ENCODE measurements at regions not wholly inside any gene's neighbourhood (a gene's known extent, or its start where the extent isn't known, plus 50 kb on each side); places are given as distances from the start of the nearest gene placed in this dataset.

DNA sequence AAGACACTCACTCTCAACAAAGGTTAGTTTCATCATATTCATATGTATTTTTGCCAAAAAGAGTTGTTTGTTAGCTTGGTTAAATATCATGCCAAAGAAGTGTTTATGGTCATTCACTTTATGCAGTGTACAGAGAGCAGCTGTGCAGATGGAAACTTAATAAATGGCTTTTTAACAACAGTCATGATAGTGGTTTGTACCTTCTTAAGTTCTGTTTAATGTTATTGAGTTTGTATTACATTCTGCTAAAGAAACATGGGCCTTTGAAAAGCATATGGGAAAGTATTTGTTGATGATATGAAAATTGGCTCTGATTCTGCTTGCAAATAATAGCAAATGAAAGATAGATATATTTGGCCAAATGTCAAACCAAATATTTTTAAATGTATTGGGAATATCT lies 607.3 kb downstream of the NCAM2 start:
- Histone ChIP-seq H3K9ac (ENCODE audit: low read length) (no peak overlapping the region), H3K27me3 (replicated peaks; ENCODE audit: control insufficient read depth, insufficient read depth, low read length) (no peaks in the 10 kb centered on the region), H3K36me3 (ENCODE audit: control insufficient read depth, insufficient read depth, low read length, severe bottlenecking) (no peaks in the 10 kb centered on the region), H3K4me1 (ENCODE audit: control insufficient read depth, insufficient read depth, low read length) (peaks cover 17% of the 10 kb centered on the region), H3K4me3 (ENCODE audit: low read length) (peak overlapping the region; percentile 31), H3K9me3 (ENCODE audit: control insufficient read depth, low read length) (no peaks in the 10 kb centered on the region)
- DNase-seq (ENCODE audit: low read depth): no peak

GRCh38 chr21:21606041-21606440 lies 607.8 kb downstream of the NCAM2 start:
- no peaks in the 10 kb centered on the region for H3K9me3 ChIP-seq (ENCODE audit: control insufficient read depth, low read length)
- peaks cover 22% of the 10 kb centered on the region for H3K4me1 ChIP-seq (ENCODE audit: control insufficient read depth, insufficient read depth, low read length)
- H3K27me3 ChIP-seq (replicated peaks; ENCODE audit: control insufficient read depth, insufficient read depth, low read length): no peaks in the 10 kb centered on the region
- no peak overlapping the region for H3K4me3 ChIP-seq (ENCODE audit: low read length)
- H3K9ac ChIP-seq (ENCODE audit: low read length): no peak overlapping the region
- no peak for DNase-seq (ENCODE audit: low read depth)
- no peaks in the 10 kb centered on the region for H3K36me3 ChIP-seq (ENCODE audit: control insufficient read depth, insufficient read depth, low read length, severe bottlenecking)

GRCh38 chr21:21612466-21612865 lies 614.3 kb downstream of the NCAM2 start:
- H3K9ac ChIP-seq (ENCODE audit: low read length): peak overlapping the region; percentile 86
- DNase-seq (ENCODE audit: low read depth): peak; percentile 96
- no peaks in the 10 kb centered on the region for H3K27me3 ChIP-seq (replicated peaks; ENCODE audit: control insufficient read depth, insufficient read depth, low read length)
- peaks cover 39% of the 10 kb centered on the region for H3K4me1 ChIP-seq (ENCODE audit: control insufficient read depth, insufficient read depth, low read length)
- no peaks in the 10 kb centered on the region for H3K36me3 ChIP-seq (ENCODE audit: control insufficient read depth, insufficient read depth, low read length, severe bottlenecking)
- no peaks in the 10 kb centered on the region for H3K9me3 ChIP-seq (ENCODE audit: control insufficient read depth, low read length)
- H3K4me3 ChIP-seq (ENCODE audit: low read length): peak overlapping the region; percentile 66

DNA sequence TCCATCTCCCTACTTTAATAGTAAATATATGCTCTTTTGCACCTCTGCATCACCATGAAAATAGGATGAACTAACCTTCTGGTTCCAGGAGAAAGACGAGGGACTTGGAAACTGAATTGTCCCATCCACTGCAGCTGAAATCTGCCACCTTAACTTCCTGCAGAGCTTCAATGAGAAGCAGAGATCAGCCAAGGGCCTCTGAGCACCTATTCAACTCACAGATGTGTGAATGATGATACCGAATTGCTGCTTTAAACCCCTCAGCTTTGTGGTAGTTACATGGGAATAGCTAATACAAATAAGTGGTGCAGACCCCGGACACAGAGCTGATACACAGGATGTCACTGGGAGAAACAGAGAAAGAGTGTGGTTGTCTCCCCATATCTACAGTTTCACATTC lies 616.8 kb downstream of the NCAM2 start:
- no peak for DNase-seq (ENCODE audit: low read depth)
- Histone ChIP-seq H3K4me3 (ENCODE audit: low read length) (no peak overlapping the region), H3K9ac (ENCODE audit: low read length) (no peak overlapping the region), H3K9me3 (ENCODE audit: control insufficient read depth, low read length) (no peaks in the 10 kb centered on the region), H3K27me3 (replicated peaks; ENCODE audit: control insufficient read depth, insufficient read depth, low read length) (no peaks in the 10 kb centered on the region), H3K36me3 (ENCODE audit: control insufficient read depth, insufficient read depth, low read length, severe bottlenecking) (no peaks in the 10 kb centered on the region), H3K4me1 (ENCODE audit: control insufficient read depth, insufficient read depth, low read length) (peaks cover 39% of the 10 kb centered on the region)

DNA sequence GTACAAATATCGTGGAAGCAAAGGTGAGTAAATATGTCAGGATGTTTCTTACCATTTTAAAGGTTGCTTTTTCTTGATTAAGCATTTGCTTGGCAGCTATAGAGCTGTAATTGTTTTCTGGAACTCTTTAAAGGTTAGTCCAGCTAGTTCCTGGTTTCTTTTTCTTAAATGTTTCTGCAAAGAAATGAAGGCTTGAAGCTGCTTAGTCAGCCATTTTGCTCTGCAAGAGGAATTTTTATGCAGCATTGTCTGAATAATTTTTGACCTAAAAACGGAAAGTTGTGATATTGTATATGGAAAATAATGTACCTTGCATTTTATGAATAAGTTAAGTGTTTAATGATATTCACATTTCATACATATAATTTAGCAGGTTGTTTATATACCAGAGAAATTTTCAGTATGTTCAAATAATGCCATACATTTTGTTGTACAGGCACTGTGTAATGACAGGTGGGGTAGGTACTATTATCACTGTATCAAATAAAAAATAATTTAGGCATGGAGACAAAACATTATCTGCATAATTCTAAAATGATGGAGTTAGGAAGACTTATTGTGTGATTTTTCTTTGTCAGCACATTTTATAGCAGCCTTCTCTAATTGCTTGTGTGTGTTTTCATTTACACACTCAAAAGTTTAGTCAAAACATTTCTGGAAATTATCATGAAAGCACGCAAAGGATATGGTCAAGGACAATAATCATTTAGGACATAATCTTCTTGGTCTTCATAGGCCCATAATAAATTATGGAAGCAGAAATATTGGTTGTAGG lies 624.4 kb downstream of the NCAM2 start:
- no peaks in the 10 kb centered on the region for H3K36me3 ChIP-seq (ENCODE audit: control insufficient read depth, insufficient read depth, low read length, severe bottlenecking)
- H3K9me3 ChIP-seq (ENCODE audit: control insufficient read depth, low read length): no peaks in the 10 kb centered on the region
- no peak overlapping the region for H3K4me3 ChIP-seq (ENCODE audit: low read length)
- H3K9ac ChIP-seq (ENCODE audit: low read length): no peak overlapping the region
- no peak for DNase-seq (ENCODE audit: low read depth)
- peaks cover 2% of the 10 kb centered on the region for H3K4me1 ChIP-seq (ENCODE audit: control insufficient read depth, insufficient read depth, low read length)
- no peaks in the 10 kb centered on the region for H3K27me3 ChIP-seq (replicated peaks; ENCODE audit: control insufficient read depth, insufficient read depth, low read length)

- Histone ChIP-seq H3K36me3 (ENCODE audit: control insufficient read depth, insufficient read depth, low read length, severe bottlenecking) (no peaks in the 10 kb centered on the region), H3K9me3 (ENCODE audit: control insufficient read depth, low read length) (no peaks in the 10 kb centered on the region), H3K4me1 (ENCODE audit: control insufficient read depth, insufficient read depth, low read length) (peaks cover 2% of the 10 kb centered on the region), H3K4me3 (ENCODE audit: low read length) (no peak overlapping the region), H3K27me3 (replicated peaks; ENCODE audit: control insufficient read depth, insufficient read depth, low read length) (no peaks in the 10 kb centered on the region), H3K9ac (ENCODE audit: low read length) (no peak overlapping the region)
- peak; percentile 79 for DNase-seq (ENCODE audit: low read depth)
Observed at GRCh38 chr21:21624674-21625073, 626.5 kb downstream of the NCAM2 start.

- Histone ChIP-seq H3K4me3 (ENCODE audit: low read length) (no peak overlapping the region), H3K9me3 (ENCODE audit: control insufficient read depth, low read length) (no peaks in the 10 kb centered on the region), H3K27me3 (replicated peaks; ENCODE audit: control insufficient read depth, insufficient read depth, low read length) (no peaks in the 10 kb centered on the region), H3K36me3 (ENCODE audit: control insufficient read depth, insufficient read depth, low read length, severe bottlenecking) (no peaks in the 10 kb centered on the region), H3K9ac (ENCODE audit: low read length) (no peak overlapping the region), H3K4me1 (ENCODE audit: control insufficient read depth, insufficient read depth, low read length) (peaks cover 4% of the 10 kb centered on the region)
- DNase-seq (ENCODE audit: low read depth): peak; percentile 22
Observed at GRCh38 chr21:21631961-21632360, 633.8 kb downstream of the NCAM2 start.

DNA sequence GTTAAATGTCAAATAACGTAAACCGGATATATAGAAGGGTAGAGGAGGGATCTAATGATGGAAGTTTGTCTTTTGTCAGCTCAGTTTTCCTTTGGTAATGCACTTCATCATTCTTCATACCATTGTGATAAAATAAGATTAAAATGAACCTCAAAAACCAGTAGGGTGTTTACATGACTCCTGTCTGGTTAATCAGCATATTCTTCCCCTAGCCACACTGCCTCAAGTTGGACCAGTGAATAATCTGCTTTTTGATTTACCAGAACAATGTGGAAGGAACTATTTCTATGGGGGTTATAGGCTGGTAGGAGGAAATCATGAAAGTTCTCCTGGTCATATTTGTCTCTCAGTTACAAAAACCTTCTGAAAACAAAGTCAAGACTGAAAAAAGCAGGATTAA lies 634.7 kb downstream of the NCAM2 start:
- peaks cover 4% of the 10 kb centered on the region for H3K4me1 ChIP-seq (ENCODE audit: control insufficient read depth, insufficient read depth, low read length)
- H3K9ac ChIP-seq (ENCODE audit: low read length): no peak overlapping the region
- H3K36me3 ChIP-seq (ENCODE audit: control insufficient read depth, insufficient read depth, low read length, severe bottlenecking): no peaks in the 10 kb centered on the region
- no peak for DNase-seq (ENCODE audit: low read depth)
- H3K9me3 ChIP-seq (ENCODE audit: control insufficient read depth, low read length): no peaks in the 10 kb centered on the region
- no peaks in the 10 kb centered on the region for H3K27me3 ChIP-seq (replicated peaks; ENCODE audit: control insufficient read depth, insufficient read depth, low read length)
- H3K4me3 ChIP-seq (ENCODE audit: low read length): no peak overlapping the region

DNA sequence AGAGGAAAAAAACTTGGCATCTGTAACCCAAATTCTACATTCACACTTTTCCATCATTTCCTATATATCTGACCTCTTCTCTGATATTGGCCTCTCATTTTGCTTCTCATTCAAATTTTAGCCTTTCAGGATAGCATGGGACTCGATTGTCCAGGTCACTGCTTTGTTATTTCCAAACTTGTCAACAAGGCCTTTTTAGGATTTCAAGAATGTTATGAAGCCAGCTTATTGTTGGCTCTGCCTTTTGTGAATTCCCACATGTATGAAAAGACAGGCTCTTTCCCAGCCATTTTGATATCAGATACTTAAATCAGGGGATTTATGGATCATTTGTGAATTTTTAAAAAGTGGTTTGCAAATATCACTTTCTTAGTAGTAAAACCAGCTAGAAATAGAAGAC lies 663.5 kb downstream of the NCAM2 start:
- no peak for DNase-seq (ENCODE audit: low read depth)
- no peaks in the 10 kb centered on the region for H3K36me3 ChIP-seq (ENCODE audit: control insufficient read depth, insufficient read depth, low read length, severe bottlenecking)
- no peak overlapping the region for H3K4me3 ChIP-seq (ENCODE audit: low read length)
- H3K4me1 ChIP-seq (ENCODE audit: control insufficient read depth, insufficient read depth, low read length): peaks cover 16% of the 10 kb centered on the region
- H3K9me3 ChIP-seq (ENCODE audit: control insufficient read depth, low read length): no peaks in the 10 kb centered on the region
- no peak overlapping the region for H3K9ac ChIP-seq (ENCODE audit: low read length)
- H3K27me3 ChIP-seq (replicated peaks; ENCODE audit: control insufficient read depth, insufficient read depth, low read length): no peaks in the 10 kb centered on the region

GRCh38 chr21:21662776-21663175 lies 664.6 kb downstream of the NCAM2 start:
- H3K4me3 ChIP-seq (ENCODE audit: low read length): no peak overlapping the region
- DNase-seq (ENCODE audit: low read depth): peak; percentile 40
- no peaks in the 10 kb centered on the region for H3K27me3 ChIP-seq (replicated peaks; ENCODE audit: control insufficient read depth, insufficient read depth, low read length)
- H3K9ac ChIP-seq (ENCODE audit: low read length): no peak overlapping the region
- no peaks in the 10 kb centered on the region for H3K36me3 ChIP-seq (ENCODE audit: control insufficient read depth, insufficient read depth, low read length, severe bottlenecking)
- H3K9me3 ChIP-seq (ENCODE audit: control insufficient read depth, low read length): no peaks in the 10 kb centered on the region
- H3K4me1 ChIP-seq (ENCODE audit: control insufficient read depth, insufficient read depth, low read length): peaks cover 16% of the 10 kb centered on the region

GRCh38 chr21:21664871-21665270 lies 666.7 kb downstream of the NCAM2 start:
- H3K36me3 ChIP-seq (ENCODE audit: control insufficient read depth, insufficient read depth, low read length, severe bottlenecking): no peaks in the 10 kb centered on the region
- H3K27me3 ChIP-seq (replicated peaks; ENCODE audit: control insufficient read depth, insufficient read depth, low read length): no peaks in the 10 kb centered on the region
- DNase-seq (ENCODE audit: low read depth): no peak
- peaks cover 16% of the 10 kb centered on the region for H3K4me1 ChIP-seq (ENCODE audit: control insufficient read depth, insufficient read depth, low read length)
- H3K9me3 ChIP-seq (ENCODE audit: control insufficient read depth, low read length): no peaks in the 10 kb centered on the region
- H3K4me3 ChIP-seq (ENCODE audit: low read length): no peak overlapping the region
- no peak overlapping the region for H3K9ac ChIP-seq (ENCODE audit: low read length)

DNA sequence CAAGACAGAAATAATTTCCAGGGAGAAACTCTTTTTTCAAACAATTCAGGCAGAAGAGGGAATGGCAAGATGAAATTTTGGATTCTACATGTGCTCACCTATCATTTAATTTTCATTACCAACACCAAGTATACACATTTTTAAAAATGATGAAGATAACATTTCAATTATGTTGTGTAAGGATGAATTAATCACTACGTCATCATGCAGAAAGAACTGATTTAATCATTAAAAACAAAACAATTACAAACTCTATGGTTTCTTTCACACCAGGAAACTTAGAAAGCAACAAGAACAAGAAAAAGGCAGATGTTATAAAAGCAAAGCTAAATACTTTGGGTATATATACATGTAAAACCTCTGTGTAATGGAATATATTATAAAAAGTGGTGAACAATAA lies 668.5 kb downstream of the NCAM2 start:
- Histone ChIP-seq H3K4me3 (ENCODE audit: low read length) (no peak overlapping the region), H3K27me3 (replicated peaks; ENCODE audit: control insufficient read depth, insufficient read depth, low read length) (no peaks in the 10 kb centered on the region), H3K9me3 (ENCODE audit: control insufficient read depth, low read length) (no peaks in the 10 kb centered on the region), H3K36me3 (ENCODE audit: control insufficient read depth, insufficient read depth, low read length, severe bottlenecking) (no peaks in the 10 kb centered on the region), H3K4me1 (ENCODE audit: control insufficient read depth, insufficient read depth, low read length) (peaks cover 15% of the 10 kb centered on the region), H3K9ac (ENCODE audit: low read length) (no peak overlapping the region)
- DNase-seq (ENCODE audit: low read depth): no peak
